ENCODE measurements at regions not wholly inside any gene's neighbourhood (a gene's known extent, or its start where the extent isn't known, plus 50 kb on each side); places are given as distances from the start of the nearest gene placed in this dataset.

DNA sequence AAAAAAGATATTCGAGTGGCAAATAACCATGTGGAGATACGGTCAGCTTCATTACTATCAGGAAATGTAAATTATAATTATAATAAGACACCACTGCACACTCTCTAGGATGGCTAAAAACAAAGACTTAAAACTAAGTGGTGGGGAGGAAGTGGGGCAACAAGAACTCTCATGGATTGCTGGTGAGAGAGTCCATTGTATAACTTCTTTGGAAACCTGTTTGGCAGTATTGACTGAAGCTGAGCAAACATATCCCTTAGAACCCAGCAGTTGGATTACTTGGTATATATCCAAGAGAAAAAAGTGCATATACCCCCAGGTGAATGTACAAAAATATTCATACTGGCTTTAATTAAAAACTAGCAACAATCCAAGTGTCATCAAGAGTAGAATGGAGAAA is 133.7 kb upstream of the CTBP2 start:
- DNase-seq (ENCODE audit: low read depth) = no peak
- H3K4me3 ChIP-seq (ENCODE audit: control insufficient read depth, low read depth, low read length) = no peak overlapping the region
- TF ChIP-seq, protein P1, sequence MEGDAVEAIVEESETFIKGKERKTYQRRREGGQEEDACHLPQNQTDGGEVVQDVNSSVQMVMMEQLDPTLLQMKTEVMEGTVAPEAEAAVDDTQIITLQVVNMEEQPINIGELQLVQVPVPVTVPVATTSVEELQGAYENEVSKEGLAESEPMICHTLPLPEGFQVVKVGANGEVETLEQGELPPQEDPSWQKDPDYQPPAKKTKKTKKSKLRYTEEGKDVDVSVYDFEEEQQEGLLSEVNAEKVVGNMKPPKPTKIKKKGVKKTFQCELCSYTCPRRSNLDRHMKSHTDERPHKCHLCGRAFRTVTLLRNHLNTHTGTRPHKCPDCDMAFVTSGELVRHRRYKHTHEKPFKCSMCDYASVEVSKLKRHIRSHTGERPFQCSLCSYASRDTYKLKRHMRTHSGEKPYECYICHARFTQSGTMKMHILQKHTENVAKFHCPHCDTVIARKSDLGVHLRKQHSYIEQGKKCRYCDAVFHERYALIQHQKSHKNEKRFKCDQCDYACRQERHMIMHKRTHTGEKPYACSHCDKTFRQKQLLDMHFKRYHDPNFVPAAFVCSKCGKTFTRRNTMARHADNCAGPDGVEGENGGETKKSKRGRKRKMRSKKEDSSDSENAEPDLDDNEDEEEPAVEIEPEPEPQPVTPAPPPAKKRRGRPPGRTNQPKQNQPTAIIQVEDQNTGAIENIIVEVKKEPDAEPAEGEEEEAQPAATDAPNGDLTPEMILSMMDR (IDR thresholded peaks at IDR 0.05; ENCODE audit: control insufficient read depth, insufficient read depth, low read depth, low read length, missing control alignments) = no peak

DNA sequence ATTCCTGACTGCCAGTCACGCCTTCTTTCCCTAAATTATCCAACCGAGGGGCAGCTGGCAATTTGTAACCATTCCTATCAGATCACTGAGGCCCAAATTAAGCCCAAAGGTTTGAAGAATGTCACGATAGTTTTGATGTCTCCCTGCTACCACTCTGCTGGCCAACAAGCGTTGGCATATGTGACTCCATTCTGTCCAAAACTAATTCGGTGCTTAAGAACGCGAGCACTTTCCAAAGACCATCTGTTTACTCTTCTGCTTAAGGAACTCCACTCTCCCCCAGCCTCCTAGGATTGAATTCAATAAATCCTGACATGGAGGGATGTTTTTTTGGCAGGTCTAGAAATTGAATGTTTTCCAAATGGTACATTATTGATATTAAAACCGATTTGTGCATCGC is 131.5 kb upstream of the CTBP2 start:
- DNase-seq (ENCODE audit: low read depth) = no peak
- TF ChIP-seq, protein P1 (IDR thresholded peaks at IDR 0.05; ENCODE audit: control insufficient read depth, insufficient read depth, low read depth, low read length, missing control alignments) = no peak
- H3K4me3 ChIP-seq (ENCODE audit: control insufficient read depth, low read depth, low read length) = no peak overlapping the region

DNA sequence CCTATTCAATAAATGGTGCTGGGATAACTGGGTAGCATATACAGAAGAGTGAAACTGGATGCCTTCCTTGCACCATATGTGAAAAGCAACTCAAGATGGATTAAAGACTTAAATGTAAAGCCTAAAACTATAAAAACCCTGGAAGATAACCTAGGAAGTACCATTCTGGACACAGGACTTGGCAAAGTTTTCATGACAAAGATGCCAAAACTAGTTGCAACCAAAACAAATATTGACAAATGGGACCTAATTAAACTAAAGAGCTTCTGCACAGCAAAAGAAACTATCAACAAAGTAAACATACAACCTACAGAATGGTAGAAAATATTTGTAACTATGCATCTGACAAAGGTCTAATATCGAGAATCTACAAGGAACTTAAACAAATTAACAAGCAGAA is 129.1 kb upstream of the CTBP2 start:
- no peak overlapping the region for H3K4me3 ChIP-seq (ENCODE audit: control insufficient read depth, low read depth, low read length)
- TF ChIP-seq, protein P1 (IDR thresholded peaks at IDR 0.05; ENCODE audit: control insufficient read depth, insufficient read depth, low read depth, low read length, missing control alignments) = no peak
- DNase-seq (ENCODE audit: low read depth) = no peak

DNA sequence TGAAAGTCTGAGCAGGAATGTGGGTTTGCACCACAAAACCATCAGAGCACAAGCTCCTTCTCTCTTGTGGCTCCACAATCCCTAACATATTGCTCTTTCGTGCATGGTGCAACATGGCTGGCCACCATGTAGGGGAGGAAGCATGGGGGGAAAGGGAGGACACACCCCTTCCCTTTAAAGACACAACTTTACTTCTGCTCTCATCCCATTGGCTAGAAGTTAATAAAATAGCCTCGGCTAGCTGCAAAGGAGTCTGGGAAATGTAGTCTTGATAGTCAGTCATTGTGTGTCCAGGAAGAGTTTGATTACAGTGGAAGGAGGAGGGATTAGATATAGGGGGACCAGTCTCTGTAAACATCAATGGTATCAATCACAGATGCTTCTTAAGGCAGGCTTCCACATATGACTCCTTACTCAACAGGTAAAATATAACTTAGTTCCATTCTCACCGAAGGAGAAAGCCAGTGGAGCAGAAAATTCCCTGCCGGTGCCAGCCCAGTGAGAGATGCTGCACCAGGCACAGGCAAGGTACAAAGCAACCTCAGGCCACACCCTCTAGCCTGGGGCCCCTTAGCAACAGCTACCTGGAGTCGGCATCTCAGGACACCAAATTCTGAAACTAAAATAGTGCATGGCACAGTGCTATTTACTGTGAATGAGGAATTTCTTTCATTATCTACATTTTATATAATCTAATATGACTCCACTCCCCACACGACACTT is 124.7 kb upstream of the CTBP2 start:
- no peak overlapping the region for H3K4me3 ChIP-seq (ENCODE audit: control insufficient read depth, low read depth, low read length)

DNA sequence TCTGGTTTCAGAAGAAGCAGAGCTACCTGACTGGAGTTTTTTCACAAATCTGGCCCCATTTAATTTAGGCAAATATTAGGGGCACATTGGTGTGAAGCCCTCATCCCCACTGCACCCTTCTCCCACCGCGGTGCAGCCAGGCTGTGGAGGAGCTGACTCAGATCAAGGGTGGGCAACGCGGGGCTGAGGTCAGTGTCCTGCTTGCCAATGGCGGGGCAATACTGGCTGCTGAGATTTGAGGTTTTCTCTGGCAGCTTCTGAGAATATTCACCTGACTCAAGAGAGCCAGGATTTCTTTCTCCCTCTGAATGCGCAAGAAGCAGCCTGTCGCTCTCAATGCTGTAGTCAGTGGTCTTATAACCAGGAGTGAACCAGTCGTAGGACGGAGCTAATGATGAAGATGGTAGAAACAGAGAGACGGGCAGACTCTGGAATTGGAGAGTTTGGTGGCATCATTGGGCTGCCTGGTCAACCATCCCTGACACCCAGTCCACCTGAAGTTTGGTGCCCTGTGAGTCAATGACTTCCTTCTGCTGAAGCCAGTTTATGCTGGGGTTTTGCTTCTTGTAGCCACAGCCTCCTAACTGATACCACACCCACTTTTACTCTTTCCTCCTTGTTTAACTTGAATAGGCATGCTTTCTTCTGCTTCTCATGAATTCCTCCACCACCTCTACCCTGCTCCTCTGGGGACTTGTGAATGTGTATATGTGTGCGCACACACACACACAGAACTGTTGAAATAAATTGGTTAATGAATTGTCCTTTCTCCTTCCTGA is 123.7 kb upstream of the CTBP2 start:
- TF ChIP-seq, protein P1 (IDR thresholded peaks at IDR 0.05; ENCODE audit: control insufficient read depth, insufficient read depth, low read depth, low read length, missing control alignments) = no peak
- no peak overlapping the region for H3K4me3 ChIP-seq (ENCODE audit: control insufficient read depth, low read depth, low read length)
- DNase-seq (ENCODE audit: low read depth) = no peak

More for the DNA sequence above, 124.7 kb upstream of the CTBP2 start:
- no peak for DNase-seq (ENCODE audit: low read depth)
- TF ChIP-seq, protein P1 (IDR thresholded peaks at IDR 0.05; ENCODE audit: control insufficient read depth, insufficient read depth, low read depth, low read length, missing control alignments) = no peak

DNA sequence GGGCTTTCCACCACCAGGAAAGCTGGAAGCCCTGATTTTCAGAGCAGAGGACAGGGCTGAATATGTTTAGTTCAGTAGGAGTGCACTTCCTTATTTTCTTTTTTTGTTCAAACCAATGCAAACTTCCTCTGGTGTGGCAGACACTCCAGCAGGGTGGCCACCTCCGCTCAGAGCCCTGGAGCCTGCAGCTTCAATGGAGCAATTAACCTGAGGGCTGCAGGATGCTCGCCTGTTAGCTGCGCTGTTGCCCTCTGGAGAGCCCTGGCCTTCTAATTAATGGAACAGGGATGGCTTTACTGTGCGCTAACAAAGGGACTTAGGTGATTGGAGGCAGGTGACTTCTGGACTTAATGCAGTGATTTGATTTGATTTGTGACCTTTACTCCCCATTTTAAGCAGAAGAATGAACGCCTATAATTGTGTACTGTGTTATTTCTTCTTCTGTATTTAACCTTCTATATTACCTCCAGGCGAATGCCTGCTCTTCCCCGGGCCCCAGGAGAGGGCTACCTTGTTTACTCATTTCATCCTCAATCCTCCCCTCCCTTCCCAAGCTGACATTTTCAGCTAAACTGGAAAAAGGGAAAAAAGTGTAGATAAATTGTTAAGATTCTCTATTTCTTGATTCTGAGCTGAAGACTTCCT is 123.0 kb upstream of the CTBP2 start:
- H3K4me3 ChIP-seq (ENCODE audit: control insufficient read depth, low read depth, low read length) = no peak overlapping the region
- TF ChIP-seq, protein P1 (IDR thresholded peaks at IDR 0.05; ENCODE audit: control insufficient read depth, insufficient read depth, low read depth, low read length, missing control alignments) = no peak
- no peak for DNase-seq (ENCODE audit: low read depth)

Data from AG09309 (cell line).